HuH-7.5 (cell line): ENCODE measurements at regions not wholly inside any gene's neighbourhood (a gene's known extent, or its start where the extent isn't known, plus 50 kb on each side); places are given as distances from the start of the nearest gene placed in this dataset.
A peak's percentile ranks its signal among the peaks of the same experiment; 100 is the strongest.
"Not testable (repeated sequence)": the region's sequence is repeated elsewhere in the genome, so short reads cannot be mapped to it uniquely, and the experiment has no call there.

Experiments used
- DNase-seq: peaks from one replicate; pipeline ENCODE4 v3.0.0; 2011; ENCODE audit warnings: low spot score

GRCh38 chr22:22120160-22120559, 124.4 kb upstream of the VPREB1 start:
- DNase-seq: no peak

GRCh38 chr22:22118987-22119386, 125.6 kb upstream of the VPREB1 start:
- DNase-seq: no peak

DNA sequence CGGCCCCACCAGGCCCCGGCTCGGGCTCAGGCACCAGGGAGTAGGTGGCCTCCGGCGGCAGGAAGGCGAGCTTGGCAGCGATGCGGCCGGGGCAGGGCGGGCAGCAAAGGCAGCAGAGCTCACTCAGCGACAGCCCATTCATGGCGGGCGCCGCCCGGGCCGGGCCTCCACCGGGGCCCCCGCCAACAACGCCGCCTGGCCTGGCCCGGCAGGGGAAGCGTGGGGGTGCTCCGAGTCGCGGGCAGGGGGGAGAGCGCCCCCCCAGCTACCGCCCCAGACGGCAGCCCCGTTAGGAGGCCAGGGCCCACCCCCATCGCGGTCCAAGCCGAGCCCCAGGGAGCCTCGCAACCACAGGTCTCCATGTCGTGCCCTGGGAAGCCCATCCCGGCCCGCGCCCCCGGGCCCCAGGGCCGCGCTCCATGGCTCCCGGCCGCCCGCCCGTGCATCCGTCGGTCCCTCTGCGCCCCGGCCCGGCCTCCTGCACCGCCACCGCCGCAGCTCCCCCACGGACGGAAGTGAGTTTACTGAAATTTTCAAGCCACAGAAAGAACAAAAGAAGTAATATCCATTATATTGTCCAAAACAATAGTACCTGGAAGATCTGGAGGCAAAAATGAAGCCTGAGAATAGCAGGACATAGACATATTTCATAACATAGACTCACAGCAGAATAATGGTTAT, 126.6 kb upstream of the VPREB1 start:
- not testable (repeated sequence) for DNase-seq

GRCh38 chr22:22116997-22117770, 127.4 kb upstream of the VPREB1 start:
- DNase-seq: not testable (repeated sequence)

GRCh38 chr22:22113701-22114100, 130.9 kb upstream of the VPREB1 start:
- DNase-seq: no peak

- DNase-seq: no peak
Observed at GRCh38 chr22:22112533-22113294, 130.1 kb upstream of the TOP3B start.

GRCh38 chr22:22111983-22112382, 129.4 kb upstream of the TOP3B start:
- no peak for DNase-seq

DNA sequence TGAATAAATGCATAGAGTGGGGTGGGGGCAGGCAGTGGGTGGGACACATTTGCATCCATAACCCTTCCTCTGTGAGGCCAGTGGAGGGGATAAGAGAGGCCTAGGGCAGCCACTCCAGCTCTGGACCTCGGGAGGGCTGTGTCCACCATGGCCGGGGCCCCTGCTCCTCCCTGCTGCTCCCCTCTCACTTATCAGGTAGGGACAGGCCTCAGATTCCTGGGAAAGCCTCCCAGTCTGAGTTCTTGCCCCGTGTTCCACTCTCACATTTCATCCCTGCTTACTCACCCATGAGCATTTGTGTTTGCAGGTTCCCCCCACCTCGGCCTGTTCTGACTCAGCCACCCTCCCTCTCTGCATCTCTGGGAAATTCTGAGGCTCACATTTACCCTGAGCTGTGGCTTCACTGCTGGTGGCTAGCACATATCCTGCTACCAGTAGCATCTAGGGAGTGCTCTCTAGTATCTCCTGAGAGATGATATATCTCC, 128.7 kb upstream of the TOP3B start:
- no peak for DNase-seq

- DNase-seq: peak; percentile 67
Observed at GRCh38 chr22:22110548-22111266, 128.1 kb upstream of the TOP3B start.

DNA sequence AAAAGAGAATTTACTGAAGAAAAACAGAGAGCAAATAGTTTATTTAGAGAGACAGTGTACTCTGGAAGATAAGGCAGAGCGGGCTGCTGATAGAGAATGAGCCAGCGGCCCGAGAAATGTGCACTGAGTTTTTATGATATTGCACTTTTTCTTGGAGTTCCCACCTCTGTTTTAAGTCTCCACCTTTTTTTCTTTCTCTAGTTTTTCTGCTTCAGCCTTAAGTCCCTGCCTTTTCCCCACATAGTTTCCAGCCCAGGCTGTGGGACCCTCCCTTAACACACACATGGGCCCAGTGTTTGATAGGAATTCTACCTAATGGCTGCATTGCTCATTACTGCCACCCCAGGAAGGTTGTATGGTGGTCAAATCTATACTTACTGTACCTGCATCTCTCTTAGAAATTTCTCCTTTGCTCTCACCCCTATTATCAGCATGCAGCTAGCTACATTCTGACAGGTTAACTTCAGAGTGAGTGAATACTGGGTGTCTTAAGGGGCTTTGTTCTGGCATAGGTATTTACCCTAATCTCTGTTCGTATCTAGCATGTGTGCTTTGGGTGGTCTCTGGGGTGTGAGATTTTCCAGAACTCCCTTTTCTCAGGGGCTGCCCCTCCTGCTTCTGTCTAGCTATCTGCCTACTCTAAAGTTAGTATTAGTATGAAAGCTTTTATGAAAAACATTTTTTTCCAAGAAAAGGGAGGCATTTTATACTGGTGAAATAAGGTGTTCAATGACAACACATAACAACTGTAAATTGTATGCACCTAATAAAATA, 127.3 kb upstream of the TOP3B start:
- DNase-seq: peak; percentile 21

GRCh38 chr22:22106855-22107254, 124.3 kb upstream of the TOP3B start:
- no peak for DNase-seq

DNA sequence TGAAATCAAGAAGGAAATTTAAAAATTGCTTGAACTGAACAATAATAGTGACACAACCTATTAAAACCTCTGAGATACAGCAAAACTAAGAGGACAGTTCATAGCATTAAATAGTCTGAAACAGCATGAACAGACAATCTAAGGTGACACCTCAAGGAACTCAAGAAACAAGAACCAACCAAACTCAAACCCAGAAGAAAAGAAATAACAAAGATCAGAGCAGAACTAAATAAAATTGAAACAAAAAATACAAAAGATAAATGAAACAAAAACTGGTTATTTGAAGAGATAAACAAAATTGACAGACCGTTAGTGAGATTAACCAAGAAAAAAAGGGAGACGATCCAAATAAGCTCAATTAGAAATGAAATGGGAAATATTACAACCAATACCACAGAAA, 122.8 kb upstream of the TOP3B start:
- no peak for DNase-seq

DNA sequence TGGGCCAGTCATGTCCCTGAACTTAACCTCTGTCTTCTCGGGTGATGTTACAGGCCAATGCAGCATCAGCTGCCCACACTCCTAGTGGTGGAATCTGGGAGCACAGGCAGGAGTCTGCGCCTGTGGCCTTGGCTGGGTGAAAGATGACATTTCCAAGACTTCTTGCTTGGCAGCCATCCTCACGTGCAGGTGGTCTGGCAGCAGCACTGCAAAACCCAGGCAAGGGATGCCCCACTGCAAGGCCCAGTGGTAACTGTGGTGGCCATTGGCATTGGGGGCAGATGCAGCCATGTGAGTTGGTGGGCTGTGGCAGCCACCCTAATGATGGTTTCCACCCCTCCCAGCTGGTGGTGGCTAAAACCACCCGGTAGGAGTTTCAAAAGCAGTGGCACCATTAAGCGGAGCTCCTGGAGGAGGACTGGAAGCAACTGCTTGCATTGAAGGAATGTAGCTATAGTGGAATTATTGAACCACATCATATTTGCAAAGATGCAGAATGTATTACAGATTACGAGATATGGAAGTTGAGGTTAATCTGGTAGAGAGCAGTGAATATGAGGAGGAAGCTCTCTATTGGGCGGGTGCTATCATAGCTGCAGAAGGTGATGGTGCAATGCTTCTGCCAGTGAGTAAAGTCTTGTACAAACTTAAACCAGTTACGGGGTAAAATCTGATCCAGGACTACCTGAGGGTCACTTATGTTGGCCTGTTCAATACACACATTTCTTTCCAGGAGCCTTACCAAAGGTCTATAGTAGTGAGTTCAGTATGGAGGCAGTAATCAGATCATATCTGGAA, 120.7 kb upstream of the TOP3B start:
- DNase-seq: peak; percentile 35

DNA sequence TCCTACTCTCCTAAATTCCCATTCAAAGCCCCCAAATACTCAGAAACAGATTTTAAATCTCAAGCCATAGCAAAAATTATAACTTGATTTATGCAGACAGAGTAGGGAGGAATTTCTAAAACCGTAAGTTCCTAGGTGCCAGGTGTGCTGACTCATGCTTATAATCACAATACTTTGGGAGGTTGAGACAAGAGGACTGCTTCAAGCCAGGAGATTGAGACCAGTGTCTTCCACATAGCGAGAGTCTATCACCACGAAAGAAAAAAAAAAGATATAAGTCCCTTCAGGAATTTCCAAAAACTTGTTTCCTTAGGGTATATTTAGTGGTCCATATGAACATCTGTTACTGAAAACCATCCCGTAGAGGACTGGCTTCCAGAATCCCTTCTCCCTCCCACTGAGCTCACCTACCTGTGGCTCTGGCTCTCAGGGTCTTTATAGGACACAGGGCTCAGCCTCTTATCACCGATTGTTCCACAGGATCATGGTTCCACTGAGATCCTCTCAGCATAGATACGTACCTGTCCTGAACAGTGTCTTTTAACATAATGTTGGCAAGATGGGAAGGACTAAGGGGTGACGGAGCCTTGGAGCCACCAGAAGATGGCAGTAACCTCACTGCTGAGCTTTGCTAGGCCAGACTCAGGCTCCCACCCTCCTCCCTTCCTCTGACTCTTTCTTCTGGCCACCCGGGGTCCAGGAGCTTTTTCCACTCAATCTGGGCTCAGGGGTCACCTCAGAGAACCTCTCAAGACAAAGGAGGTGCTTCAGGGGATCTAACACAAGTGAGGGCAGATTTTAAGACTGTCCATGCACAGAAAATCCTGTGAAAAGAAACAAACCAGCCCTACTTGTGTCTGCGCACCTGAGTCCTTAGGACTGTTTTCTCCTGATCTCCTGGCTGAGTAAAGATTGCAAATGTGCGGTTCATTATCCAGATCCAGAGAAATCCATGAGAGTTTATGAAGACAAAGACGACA, 117.5 kb upstream of the TOP3B start:
- no peak for DNase-seq

- no peak for DNase-seq
Observed at GRCh38 chr22:22099194-22099486, 116.6 kb upstream of the TOP3B start.

DNA sequence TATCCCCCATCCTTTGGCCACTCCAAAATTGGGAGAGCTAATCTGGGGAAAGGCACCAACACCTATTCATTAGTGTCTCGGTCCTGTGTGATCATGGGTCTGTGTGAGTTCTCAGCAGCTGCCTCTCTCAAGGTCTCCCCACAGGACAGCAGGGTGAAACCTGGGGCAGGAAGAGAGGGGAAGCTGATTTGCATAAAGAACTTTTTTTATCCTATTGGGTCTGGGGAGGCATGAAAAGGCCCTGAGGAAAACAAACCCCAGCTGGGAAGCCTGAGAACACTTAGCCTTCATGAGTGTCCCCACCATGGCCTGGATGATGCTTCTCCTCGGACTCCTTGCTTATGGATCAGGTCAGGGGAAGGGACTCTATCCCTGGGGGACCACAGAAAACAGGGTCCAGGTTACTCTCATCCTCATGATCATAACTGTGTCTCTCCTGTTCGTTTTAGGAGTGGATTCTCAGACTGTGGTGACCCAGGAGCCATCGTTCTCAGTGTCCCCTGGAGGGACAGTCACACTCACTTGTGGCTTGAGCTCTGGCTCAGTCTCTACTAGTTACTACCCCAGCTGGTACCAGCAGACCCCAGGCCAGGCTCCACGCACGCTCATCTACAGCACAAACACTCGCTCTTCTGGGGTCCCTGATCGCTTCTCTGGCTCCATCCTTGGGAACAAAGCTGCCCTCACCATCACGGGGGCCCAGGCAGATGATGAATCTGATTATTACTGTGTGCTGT, 116.0 kb upstream of the TOP3B start:
- DNase-seq: no peak

DNA sequence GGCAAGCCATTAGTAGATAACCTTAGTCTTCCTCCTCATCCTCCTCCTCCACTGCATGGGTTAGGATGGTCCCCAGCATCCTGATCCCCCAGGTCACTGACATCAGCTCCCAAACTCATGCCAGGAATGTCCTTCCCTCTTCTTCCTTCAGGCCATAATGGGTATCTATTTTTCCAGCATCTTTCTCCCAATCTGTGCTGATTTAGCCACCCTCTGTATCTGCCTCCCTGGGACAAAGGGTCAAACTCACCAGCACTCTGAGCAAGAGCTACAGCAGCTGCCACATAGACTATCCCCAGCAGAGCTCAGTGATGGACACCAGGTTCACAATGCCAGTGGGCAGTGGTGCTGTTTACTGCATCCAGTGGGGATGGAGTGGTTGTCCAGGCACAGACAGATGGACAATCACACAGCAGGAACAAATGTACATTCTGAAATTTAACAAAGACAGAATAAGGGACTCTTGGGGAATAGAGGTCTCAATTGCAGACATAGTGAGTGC, 115.2 kb upstream of the TOP3B start:
- DNase-seq: no peak

DNA sequence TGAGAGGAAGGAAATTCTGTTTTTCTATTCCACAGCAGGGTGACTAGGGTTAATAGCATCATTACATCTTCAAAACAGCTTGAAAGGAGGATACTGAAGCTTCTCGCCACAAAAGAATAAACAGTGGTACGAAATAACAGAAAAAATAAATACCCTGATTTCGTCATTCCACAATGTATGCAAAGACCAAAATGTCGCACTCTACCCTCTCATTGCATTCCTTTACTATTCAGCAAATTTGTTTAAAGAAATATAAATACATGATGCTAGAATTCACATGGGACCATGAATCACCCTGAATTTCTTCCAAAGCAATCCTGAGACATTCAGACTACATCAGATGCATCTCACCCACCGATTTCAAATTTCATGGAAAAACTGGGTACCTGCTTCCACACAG, 112.3 kb upstream of the TOP3B start:
- no peak for DNase-seq

GRCh38 chr22:22094514-22094913, 111.9 kb upstream of the TOP3B start:
- no peak for DNase-seq
